ENCODE measurements at regions not wholly inside any gene's neighbourhood (a gene's known extent, or its start where the extent isn't known, plus 50 kb on each side); places are given as distances from the start of the nearest gene placed in this dataset.

DNA sequence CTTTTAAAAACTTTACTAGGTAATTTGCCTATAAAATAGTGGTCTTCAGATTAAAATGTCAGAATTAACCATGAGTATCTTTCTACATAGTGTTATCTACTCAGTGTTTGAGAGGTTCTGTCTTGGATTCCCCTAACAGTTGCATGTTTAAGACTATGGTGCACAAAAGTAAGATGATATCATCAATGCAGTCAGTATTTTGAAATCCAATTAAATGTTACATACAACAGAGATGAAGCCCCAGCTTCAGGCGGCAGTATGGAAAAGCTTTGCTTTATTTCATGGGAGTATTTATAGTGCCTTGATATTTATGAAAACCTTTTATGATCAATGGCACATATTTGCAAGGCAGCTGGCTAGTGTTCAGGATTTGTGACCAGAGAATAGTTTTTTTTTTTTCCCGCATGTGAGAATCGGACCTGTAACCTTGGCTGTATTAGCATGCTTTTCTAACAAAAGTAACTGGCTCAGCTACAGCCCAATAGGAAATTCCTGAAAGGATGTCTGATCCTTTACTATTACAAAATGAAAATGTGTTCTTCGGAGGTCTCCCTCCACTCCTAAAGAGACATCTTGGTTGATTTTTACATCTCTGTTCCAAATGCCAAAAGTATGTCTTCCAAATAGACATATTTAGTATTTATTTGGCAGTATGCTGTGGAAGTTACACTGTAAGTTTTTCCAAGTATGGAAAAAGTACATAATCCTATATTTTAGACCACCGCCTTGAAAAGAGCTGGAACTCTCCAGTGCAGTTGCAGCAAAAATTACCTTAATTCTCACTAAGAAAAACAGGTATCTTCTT is 319.3 kb upstream of the UBE2E3 start:
- DNase-seq (ENCODE audit: low read depth), result no peak

GRCh38 chr2:180660207-180660606 is 320.2 kb upstream of the UBE2E3 start:
- DNase-seq (ENCODE audit: low read depth), result no peak

DNA sequence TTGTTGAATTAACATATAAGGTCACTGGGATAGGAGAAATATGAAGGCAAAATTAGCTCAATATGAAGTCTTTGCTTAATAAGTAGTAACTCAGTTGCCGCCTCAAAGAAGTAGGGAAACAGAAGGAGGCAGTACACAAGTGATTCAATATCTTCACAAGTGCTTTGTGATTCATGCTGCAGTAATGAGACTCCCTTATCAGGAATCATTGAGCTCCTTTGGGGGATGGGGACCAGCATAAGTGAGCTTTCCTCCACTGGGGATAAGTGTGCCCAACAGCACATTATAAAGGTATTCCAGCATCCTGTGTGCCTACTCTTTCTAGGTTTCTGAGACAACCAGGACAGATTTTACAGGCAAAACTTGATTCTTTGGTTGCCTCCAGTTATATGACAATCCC is 323.4 kb upstream of the UBE2E3 start:
- no peak for DNase-seq (ENCODE audit: low read depth)

DNA sequence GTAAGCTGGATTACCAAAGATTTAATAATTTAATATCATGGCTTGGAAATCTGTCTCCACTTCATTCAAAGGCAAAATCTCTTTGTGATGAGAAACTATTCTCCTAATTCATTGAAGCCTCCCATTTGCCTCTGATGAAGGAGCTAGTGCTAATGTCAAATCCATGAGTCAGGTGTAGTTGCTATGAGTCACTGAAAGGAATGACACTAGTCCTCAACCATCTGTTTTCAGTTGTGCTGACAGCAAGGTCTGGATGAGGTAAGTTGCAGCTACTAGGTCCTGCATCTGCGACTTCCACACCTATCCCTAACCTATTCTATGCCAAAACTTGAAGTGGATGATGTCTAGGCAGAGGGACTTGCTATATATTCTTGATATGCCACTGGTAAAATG is 324.0 kb upstream of the UBE2E3 start:
- no peak for DNase-seq (ENCODE audit: low read depth)

DNA sequence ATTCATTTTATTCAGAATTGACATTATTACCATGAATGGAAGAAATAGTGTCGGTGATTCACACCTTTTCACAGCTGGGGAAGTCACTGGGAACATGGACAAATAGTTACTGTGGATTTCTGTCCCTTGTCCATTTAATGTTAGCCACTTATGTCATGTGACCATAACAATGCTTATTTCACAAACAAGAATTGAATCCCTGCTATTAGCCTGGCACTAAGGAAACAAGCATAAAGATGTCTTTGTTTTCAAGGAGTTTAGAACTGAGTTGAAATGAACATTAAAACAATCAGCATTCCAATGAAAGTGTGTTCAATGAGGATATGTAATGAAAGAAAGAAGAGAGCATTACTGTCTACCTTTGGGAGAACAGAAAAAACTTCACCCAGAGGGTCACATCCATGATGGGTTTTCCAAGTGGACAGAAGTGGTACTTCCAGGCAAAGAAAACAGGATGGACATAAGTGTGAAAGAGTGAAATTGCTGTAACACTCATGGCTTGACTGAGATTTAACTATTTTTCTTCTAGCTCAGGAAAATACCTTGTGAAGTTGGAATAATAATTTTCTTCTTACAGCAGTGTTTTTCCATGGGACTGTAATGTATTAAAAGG is 324.5 kb upstream of the UBE2E3 start:
- DNase-seq (ENCODE audit: low read depth), result no peak

- no peak for DNase-seq (ENCODE audit: low read depth)
These were observed 325.0 kb upstream of the UBE2E3 start for GRCh38 chr2:180655393-180655792.

- no peak for DNase-seq (ENCODE audit: low read depth)
These were observed 326.9 kb upstream of the UBE2E3 start for GRCh38 chr2:180653481-180653880.

- DNase-seq (ENCODE audit: low read depth), result no peak
These were observed 327.6 kb upstream of the UBE2E3 start for GRCh38 chr2:180652794-180653193.

DNA sequence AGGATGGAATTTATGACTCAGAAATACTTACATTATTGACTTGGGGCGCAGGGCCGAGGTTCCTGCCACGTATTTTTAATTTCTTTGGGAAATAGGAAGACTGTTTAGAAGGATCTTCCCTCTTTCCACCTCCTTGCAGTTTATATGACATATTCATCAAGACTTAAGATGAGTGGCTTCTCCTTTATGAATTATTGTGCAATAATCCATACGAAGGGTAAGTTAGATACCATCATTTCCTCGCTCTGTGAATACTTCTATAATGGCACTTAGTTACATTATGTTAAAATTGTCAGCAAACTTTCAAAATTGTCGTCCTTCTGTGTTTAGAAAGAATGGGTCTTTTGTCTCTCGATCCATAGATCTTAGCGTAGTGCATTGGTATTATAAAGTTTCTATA is 328.8 kb upstream of the UBE2E3 start:
- no peak for DNase-seq (ENCODE audit: low read depth)

DNA sequence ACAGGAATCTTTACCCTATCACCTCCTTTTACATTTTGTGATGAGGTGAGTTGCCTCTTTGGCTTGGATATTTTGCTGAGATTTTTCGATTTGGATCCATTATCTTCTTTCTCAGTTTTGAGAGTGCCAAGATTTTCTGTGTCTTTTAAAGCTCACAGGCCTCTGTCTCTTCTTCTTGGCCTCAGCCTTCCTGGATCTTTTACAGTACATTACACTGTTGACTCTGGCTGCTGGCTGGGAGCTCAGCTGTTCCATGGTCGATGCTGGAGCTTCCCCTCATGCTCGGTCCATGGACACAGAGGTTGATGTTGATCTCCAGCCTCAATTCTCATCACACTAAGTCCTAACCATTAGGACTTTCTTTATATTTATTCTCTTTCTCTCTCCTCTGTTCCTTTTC is 332.8 kb upstream of the UBE2E3 start:
- DNase-seq (ENCODE audit: low read depth), result no peak

GRCh38 chr2:180647221-180647620 is 333.2 kb upstream of the UBE2E3 start:
- DNase-seq (ENCODE audit: low read depth), result no peak

GRCh38 chr2:180646756-180647155 is 333.6 kb upstream of the UBE2E3 start:
- DNase-seq (ENCODE audit: low read depth), result no peak

GRCh38 chr2:180644709-180645108 is 335.7 kb upstream of the UBE2E3 start:
- no peak for DNase-seq (ENCODE audit: low read depth)

DNA sequence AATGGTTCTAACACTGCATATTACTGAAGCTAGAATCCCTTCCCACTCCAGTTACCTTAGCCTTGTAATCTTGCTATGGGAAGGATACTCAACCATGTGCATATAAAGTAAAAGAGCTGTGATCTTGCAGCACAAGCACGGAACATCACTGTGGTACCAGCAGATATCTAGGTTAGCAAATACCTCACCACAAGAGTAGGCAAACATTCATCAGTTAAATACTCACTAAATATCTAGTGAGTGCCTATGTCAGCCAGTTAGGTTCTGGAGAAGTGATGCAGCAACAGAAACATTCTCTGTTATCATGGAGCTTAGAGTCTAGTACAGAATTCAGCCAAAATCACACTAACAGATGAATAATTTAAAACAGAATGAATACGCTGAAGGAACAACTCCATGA is 349.6 kb upstream of the UBE2E3 start:
- DNase-seq (ENCODE audit: low read depth), result no peak

- DNase-seq (ENCODE audit: low read depth), result no peak
These were observed 355.2 kb upstream of the UBE2E3 start for GRCh38 chr2:180625006-180625844.

- no peak for DNase-seq (ENCODE audit: low read depth)
These were observed 358.2 kb upstream of the UBE2E3 start for GRCh38 chr2:180621941-180622918.

- no peak for DNase-seq (ENCODE audit: low read depth)
These were observed 359.0 kb upstream of the UBE2E3 start for GRCh38 chr2:180621366-180621765.

DNA sequence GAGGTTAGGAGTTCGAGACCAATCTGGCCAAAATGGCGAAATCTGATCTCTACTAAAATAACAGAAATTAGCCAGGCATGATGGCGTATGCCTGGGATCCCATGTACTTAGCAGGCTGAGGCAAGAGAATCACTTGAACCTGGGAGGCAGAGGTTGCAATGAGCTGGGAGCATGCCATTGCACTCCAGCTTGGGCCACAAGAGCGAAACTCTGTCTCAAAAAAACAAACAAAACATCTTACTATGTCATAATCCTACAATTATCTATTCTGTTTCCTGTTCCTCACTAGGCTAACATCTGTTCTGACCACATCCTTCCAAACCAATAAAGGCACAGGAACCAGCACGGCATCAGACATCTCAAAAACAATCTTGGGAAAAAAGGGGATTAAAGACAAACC is 361.8 kb upstream of the UBE2E3 start:
- DNase-seq (ENCODE audit: low read depth), result no peak

DNA sequence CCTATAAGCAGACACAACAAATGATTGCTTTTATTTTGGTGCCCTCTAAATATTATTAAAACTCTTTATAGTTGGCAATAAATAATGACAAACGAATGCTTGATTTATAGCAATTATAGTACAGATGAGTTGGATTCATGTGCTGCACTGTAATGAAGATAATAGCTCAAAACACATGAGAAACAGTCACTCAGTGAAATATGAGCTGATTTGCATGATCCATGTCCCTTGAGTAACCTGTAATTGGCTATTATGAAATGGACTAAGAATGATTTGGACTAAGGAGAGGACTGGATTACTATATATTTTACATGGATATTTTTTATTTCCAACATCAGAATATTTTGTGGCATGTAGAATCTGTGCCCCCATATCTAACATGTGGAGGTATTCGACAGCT is 365.6 kb upstream of the UBE2E3 start:
- no peak for DNase-seq (ENCODE audit: low read depth)

GRCh38 chr2:180609626-180610340 is 370.6 kb upstream of the UBE2E3 start:
- DNase-seq (ENCODE audit: low read depth), result no peak

DNA sequence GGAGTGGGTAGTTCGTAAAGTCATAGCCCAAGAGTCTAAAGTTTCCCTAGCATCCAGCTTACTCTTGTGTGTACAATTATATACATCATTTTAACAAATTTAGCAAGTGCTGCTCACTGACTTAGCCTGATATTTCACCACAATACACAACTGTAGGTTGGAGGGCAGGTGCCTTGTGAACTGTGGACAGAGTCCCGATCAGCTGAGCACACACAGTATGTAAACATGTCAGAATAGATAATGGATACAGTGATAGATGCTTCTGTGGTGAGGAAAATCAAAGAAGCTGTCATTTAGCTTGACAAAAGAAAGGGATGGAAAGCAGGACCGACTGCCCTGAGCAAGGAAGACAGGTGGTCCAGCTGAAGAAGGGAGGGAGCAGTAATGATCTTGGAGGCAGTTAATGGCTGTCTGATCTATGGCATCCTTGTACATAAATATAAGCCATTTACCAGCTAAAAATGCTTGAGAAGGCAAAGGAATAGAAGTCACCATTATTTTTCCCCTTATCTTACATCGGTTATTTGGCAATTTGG is 372.8 kb upstream of the UBE2E3 start:
- no peak for DNase-seq (ENCODE audit: low read depth)

Data from activated T-helper 9 cell treated with anti-CD3 and anti-CD28 coated beads, Interleukin-2, amount 50 U/mL, for 16 hours (primary cell).